ENCODE measurements at regions not wholly inside any gene's neighbourhood (a gene's known extent, or its start where the extent isn't known, plus 50 kb on each side); places are given as distances from the start of the nearest gene placed in this dataset.

GRCh38 chr7:113764401-113765035 lies 154.3 kb downstream of the PPP1R3A start:
- H3K4me1 ChIP-seq, result no peaks in the 10 kb centered on the region
- peaks cover 0 to under 1% (median 0%) of the 10 kb centered on the region in 4 donors for H3K9me3 ChIP-seq
- TF ChIP-seq POLR2AphosphoS5 (IDR thresholded peaks at IDR 0.05) (no peak), CTCF (IDR thresholded peaks at IDR 0.05) (no peak), EP300 (IDR thresholded peaks at IDR 0.05) (no peak)
- no peak overlapping the region for H3K27ac ChIP-seq
- no peaks in the 10 kb centered on the region for H3K27me3 ChIP-seq
- no peaks in the 10 kb centered on the region for H3K36me3 ChIP-seq
- no peak overlapping the region for H3K4me3 ChIP-seq
- DNase-seq, result no peak
- 57 to 71% methylated on average over 2 of the region's 2 CpGs for WGBS, 2 donors
- intact Hi-C loops (cut with DNase I), result no loop called here

DNA sequence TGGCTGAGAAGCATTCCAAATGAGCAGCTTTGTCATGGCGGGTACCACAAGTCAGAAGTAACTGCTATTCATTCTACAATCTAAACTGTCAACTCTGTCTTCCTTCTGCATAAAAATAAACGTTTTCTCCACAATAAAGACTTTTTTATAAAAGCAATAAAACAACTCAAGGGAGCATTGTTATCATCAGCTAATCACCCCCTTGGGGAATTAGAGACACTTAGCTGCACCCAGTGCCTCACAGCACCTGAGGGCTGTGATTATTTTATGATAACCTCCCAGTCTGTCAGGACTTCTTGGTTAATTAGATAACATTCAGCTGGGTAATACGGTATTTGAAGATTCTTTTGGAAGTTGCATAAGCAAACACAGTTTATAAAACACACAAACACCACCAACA lies 155.6 kb downstream of the PPP1R3A start:
- no peaks in the 10 kb centered on the region for H3K36me3 ChIP-seq
- no peaks in the 10 kb centered on the region for H3K4me1 ChIP-seq
- 12 to 47% methylated on average over 3 of the region's 3 CpGs for WGBS, 2 donors
- peaks cover 0 to 2% (median 0%) of the 10 kb centered on the region in 4 donors for H3K9me3 ChIP-seq
- no peaks in the 10 kb centered on the region for H3K27me3 ChIP-seq
- no peak overlapping the region for H3K27ac ChIP-seq
- TF ChIP-seq POLR2AphosphoS5 (IDR thresholded peaks at IDR 0.05) (no peak), EP300 (IDR thresholded peaks at IDR 0.05) (no peak), CTCF (IDR thresholded peaks at IDR 0.05) (no peak), POLR2A (IDR thresholded peaks at IDR 0.05) (no peak)
- intact Hi-C loops (cut with DNase I), result no loop called here
- DNase-seq, result no peak
- H3K4me3 ChIP-seq, result no peak overlapping the region

- Histone ChIP-seq H3K4me1 (no peaks in the 10 kb centered on the region), H3K36me3 (no peaks in the 10 kb centered on the region), H3K4me3 (no peak overlapping the region), H3K27ac (no peak overlapping the region), H3K27me3 (no peaks in the 10 kb centered on the region), H3K9me3 (peaks cover 0 to 2% (median 0%) of the 10 kb centered on the region in 4 donors)
- no peak for DNase-seq
- TF ChIP-seq POLR2AphosphoS5 (IDR thresholded peaks at IDR 0.05), result no peak
- intact Hi-C loops (cut with DNase I), result no loop called here
- 72 to 78% methylated on average over 1 of the region's 1 CpG for WGBS, 2 donors
These were observed 162.6 kb downstream of the PPP1R3A start for GRCh38 chr7:113756250-113756649.

GRCh38 chr7:113752689-113753088 lies 166.1 kb downstream of the PPP1R3A start:
- intact Hi-C loops (cut with DNase I), result no loop called here
- Histone ChIP-seq H3K9me3 (no peaks in the 10 kb centered on the region), H3K36me3 (no peaks in the 10 kb centered on the region), H3K27ac (no peak overlapping the region), H3K4me3 (no peak overlapping the region), H3K27me3 (no peaks in the 10 kb centered on the region), H3K4me1 (no peaks in the 10 kb centered on the region)
- WGBS, 2 donors, result 82 to 89% methylated on average over 3 of the region's 3 CpGs
- no peak for DNase-seq
- TF ChIP-seq EP300 (IDR thresholded peaks at IDR 0.05) (no peak), CTCF (IDR thresholded peaks at IDR 0.05) (no peak), POLR2A (IDR thresholded peaks at IDR 0.05) (no peak), POLR2AphosphoS5 (IDR thresholded peaks at IDR 0.05) (no peak)

- no peaks in the 10 kb centered on the region for H3K27me3 ChIP-seq
- H3K36me3 ChIP-seq, result no peaks in the 10 kb centered on the region
- H3K4me3 ChIP-seq, result no peak overlapping the region
- WGBS, 2 donors, result 50 to 57% methylated on average over 2 of the region's 2 CpGs
- H3K4me1 ChIP-seq, result no peaks in the 10 kb centered on the region
- TF ChIP-seq EP300 (IDR thresholded peaks at IDR 0.05) (no peak), CTCF (IDR thresholded peaks at IDR 0.05) (no peak), POLR2A (IDR thresholded peaks at IDR 0.05) (no peak), POLR2AphosphoS5 (IDR thresholded peaks at IDR 0.05) (no peak)
- H3K9me3 ChIP-seq, result no peaks in the 10 kb centered on the region
- intact Hi-C loops (cut with DNase I), result no loop called here
- no peak for DNase-seq
- H3K27ac ChIP-seq, result no peak overlapping the region
These were observed 166.5 kb downstream of the PPP1R3A start for GRCh38 chr7:113752289-113752688.
